GM18519 (cell line): ENCODE measurements at regions not wholly inside any gene's neighbourhood (a gene's known extent, or its start where the extent isn't known, plus 50 kb on each side); places are given as distances from the start of the nearest gene placed in this dataset.
"Not testable (repeated sequence)": the region's sequence is repeated elsewhere in the genome, so short reads cannot be mapped to it uniquely, and the experiment has no call there.

Experiments
- ATAC-seq: cut with Tn5 transposase; IDR thresholded peaks from one replicate; pipeline ENCODE4 v1.9.1; 2021; ENCODE audit warnings: mild to moderate bottlenecking, moderate library complexity; ENCODE audit not compliant: unreplicated experiment, low FRiP score

DNA sequence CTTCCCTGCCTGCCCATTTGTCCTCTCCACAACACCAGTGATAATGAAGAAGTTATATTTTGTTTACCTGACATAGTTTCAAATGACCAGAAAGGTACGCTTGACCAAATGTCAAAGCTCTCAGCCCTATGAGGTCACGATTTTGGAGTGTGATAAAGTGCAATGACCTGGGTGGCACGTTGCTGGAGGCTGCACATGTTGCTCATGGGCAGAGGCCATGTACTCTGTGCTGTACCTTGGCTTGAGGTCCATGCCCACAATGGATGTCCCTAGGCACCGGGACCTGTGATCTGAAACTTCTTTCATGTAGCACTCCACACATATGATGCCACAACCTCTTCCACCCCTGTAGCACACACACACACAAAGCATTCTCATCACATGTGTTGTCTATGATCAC, 164.0 kb upstream of the HEY2 start:
- no peak for ATAC-seq

DNA sequence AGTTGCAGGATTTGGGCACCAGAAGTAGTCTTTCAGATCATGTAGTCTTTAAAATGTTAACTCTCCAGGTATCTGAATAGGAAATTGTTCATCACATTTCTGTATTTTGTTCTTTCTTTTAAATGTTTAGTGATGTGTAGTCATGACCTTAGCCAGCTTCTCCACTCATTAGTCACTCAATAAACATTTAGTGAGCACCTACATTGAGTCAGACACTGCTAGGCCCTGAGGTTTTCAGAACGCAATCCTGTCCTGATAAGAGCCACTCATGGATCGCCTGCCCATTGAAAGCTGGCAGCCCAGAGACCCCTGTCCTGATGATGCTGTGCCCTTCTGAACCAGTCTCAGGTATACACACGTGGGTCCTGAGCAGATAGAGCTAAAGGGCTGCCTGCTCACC, 163.4 kb upstream of the HEY2 start:
- ATAC-seq, result no peak

DNA sequence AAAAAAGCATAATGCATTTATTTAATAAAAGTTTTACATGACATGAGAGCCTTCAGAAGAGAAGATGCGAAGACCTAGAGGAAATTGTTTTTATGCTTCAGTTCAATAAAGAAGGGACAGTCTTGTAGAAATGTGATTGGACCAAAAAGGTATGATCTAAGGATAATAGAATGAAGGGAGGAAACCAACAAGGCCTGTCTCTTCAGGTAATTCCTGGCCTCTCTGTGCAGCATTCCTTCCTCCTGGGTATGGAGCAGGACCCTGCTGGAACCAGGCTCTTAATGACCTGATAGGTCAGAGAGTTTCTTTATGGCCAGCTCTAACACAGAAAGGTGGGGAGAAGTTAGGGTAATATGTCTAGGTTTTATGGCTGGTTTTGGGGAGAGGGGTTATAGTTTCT, 162.8 kb upstream of the HEY2 start:
- no peak for ATAC-seq

DNA sequence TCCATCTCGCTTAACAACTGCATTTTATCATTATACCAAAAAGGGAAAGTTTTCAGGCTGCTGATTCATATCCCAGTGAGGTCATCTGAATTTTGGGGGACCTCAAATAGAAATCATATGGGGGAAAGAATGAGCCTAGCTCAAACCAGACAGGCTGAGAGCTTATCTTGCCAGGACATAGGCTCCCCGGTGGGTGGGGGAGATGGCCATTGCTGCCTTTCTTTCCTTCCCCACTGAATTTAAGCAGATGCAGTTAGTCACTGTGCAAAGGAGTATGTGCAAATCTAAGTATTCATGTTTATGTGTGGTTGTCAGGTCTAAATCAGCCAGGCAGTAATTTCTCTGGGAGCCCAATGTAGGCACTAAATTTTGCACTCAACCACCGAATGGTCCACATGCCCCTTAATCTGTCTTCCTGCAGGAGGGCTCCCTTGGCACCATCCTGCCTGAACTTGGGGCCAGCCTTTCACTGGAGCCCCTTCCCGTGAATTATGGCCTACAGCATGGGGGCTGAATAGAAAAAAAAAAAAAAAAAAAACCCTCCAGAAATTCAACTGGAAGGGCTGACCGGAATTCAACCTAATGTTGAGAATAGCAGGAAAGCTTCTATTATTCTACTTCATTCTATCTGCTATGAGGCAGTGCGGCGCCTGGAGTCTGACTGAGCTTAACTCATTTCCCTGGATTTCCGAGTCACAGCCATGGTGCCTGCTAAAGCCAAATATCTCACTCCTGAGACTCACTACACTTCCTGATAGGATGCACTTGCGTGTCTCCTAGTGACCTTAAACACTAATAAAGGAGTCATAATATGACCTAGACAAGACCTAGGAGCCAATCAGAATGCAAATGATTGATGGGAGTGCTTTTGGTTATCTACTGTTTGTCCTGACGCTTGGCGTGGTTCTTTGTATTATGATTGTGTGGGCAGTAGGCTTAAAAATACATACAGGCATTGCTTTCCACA, 161.5 kb upstream of the HEY2 start:
- ATAC-seq, result no peak

DNA sequence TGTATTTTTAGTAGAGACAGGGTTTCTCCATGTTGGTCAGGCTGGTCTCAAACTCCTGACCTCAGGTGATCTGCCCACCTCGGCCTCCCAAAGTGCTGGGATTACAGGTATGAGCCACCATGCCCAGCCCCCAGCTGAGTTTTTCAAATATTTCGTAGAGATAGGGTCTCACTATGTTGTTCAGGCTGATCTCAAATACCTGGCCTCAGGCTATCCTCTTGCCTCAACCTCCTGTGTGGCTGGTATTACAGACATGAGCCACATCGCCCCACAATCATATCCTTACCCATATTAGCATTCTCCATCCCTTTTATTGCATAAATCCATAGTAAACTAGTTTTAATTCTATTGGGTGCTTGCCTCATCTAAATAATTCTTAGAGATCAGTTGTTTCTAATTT, 157.6 kb upstream of the HEY2 start:
- ATAC-seq, result not testable (repeated sequence)

DNA sequence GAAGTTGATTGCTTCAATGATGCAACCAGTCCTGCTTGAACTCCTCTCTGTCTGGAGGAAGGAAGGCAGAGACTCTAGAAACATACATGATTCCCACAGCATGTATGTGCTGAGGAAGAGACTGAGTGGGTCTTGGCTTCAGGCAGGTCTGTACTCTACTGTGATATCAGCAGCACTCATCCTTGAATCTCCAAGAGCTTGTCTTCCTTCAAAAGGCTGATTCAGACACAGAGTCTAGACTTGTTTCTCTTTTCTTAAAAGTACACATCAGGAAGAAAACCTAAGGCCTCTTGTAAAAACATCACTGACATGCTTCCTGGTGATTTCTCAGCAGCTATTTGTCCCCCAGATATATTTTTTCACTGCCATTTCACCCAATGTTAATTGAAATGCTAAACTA, 155.7 kb upstream of the HEY2 start:
- ATAC-seq, result no peak

DNA sequence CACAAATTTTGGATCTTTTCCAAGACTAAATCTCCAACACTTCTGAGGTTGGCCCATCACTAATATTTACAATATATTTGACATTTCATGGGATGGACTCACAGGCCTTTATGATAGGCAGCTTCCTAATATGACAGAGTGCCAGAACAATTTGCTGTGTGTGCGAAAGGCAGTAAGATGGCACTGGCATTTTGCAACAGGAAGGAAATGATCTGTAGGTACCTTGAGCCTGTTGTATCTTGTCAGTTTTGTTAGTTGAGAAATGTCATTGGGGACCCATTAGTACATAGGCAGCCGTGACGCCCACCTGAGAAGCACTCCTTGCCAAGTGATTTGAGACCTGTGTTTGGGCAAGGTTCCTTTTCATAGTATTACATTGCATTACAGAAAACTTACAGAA, 153.4 kb upstream of the HEY2 start:
- ATAC-seq, result no peak

DNA sequence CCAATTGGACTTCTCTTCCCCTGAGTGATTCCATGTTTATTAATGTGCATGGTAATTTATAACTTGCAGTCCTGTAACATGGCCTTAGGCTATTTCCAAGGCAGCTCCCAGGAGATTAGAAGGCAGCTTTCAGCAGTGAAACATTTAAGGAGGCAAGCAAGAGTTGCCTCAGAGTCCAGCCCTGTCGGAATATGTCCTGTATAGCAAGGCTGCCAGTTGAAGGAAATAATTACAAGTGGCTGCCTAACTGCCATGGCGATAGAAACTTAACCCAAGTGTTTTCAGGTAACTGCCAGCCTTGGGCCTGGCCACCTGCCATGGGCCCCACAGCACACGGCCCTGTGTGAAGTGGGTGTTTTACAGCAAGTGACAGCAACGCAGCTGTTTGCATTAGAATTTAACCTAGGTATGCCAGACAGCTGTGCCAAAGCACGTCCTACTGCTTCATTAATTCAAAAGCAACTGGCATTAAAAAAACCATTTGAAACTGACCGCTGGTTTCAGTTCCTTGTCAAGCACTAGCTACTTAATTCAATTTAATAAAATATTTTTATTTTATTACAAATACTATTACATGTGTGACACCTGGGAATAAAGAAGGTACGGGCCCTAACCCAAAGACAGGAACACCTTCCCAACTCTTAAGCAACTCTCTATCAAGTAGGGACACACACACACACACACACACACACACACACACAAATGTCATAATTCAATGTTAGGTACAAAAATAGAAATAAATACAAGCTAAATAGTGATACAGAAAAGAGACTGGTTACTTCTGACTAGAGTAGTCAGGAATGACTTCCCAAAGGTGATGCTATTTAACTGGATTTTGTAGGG, 151.8 kb upstream of the HEY2 start:
- ATAC-seq, result no peak

DNA sequence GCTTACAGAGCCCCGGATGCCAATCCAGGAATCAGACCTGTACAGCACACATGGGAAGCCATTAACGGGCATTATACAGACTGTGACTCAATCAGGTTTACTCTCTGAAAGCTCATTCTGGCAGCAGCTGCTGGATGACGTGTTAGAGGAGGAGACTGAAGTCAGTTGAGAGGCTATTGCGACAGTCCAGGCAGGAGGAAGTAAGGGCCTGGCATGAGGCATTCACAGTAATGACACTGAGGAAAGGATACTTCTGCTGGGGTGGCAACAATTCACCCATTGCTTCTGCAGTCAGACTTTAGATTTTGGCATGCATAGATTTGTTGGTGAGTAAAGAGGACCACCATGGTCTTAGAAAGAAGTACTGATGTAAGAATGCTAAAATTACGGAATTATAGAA, 151.0 kb upstream of the HEY2 start:
- no peak for ATAC-seq

DNA sequence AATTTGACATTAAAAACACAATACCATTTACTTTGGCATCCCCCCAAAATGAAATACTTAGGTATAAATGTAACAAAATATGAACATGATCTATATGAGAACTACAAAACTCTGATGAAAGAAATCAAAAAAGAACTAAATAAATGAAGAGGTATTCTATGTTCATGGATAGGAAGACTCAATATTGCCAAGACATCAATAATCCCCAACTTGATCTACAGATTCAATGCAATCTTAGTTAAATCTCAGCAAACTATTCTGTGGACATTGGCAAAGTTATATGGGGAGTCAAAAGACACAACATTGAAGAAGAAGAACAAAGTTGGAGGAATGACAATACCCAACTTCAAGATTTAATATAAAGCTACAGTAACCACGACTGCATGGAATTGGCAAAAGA, 145.2 kb upstream of the HEY2 start:
- ATAC-seq, result no peak

DNA sequence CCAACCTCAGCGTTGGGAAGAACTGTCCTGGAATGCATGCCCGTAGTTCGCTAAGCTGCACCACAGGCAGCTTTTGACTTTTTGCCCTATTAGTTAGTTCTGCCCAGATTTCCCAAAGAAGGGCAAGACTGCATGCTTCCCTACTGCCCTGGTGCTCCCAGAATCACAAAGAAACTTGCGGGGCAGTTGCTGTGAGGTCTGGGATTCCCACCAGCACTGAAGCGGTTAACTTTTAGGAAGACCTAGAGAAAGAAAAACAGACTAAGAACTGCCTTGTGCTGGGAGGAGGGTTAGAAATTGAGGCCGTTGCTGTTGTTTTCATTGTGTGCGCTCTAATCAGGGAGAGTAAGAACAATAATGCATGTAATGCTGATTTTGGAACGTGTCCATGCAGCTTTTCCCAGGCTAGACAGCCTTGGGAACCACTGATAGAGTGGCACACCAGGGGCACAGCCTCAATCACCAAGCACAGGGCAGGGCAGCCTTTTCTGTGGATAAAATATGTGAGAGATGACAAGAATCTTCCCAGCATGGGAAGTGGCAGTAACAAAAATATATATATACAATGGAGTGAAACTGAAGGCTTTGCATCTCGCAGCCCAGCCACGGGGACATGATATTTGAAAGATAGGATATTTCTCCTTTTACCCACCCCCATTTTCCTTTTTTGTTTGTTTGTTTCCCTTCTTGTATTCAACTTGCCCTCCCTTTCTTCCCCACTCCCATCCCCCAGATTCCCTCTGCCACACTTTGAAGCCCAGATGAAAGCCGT, 137.7 kb upstream of the HEY2 start:
- no peak for ATAC-seq

DNA sequence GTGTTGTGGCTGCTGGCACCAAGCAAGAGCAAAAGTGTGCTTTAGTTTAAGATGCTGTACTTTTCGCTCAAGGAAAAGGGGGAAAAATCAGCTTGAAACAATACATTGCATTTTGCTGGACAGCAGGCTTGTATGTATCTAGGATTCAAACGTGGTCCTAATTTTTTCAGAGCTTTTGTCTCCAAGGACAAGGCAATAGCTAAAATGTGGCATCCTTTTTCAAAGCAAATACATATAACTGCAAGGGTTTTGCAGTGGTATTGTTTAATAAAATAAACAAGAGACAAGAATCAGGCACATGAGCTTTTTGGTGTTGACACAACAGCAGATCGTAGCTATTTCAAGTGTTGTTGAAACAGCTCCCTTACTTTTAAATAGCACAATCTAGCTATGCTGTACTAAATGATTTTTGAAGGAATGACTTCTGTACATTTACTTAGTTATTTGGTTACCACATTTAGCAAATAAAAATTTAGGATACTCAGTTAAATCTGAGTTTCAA, 137.0 kb upstream of the HEY2 start:
- ATAC-seq, result no peak

DNA sequence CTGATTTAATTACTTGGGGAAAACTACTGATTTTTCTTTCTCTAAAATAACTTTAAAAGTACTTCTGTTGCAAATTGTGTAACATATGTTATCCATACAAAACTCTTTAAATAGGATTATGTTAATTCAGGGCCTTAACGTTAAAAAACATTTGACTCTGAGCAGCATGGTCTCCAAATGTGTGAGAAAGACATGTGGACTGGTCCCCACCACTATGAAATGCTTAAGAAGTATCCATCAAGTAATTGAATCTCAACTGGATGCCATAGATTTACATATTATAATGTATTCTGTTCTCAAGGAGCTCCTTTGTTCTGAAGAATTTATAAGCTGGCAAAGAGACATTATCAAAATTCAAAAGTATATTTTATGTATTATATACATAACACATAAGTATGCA, 130.8 kb upstream of the HEY2 start:
- no peak for ATAC-seq

DNA sequence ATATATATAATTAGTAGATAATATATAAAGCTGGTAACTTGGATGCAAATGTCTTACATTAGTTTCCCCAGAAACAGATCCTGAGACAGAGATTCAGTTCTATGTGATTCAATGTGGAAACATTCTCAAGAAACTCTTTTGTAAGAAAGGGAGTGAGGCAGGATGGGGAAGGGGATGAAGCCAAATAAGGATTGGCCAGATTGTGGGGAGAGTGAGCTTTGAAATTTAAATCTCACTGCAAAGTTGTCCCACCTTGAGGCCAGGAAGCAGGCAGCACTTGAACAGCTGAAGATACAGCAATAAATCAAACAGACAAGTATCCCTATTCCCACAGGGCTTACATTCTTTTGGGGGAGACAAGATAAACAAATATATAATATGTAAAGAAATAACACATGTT, 126.3 kb upstream of the HEY2 start:
- no peak for ATAC-seq

DNA sequence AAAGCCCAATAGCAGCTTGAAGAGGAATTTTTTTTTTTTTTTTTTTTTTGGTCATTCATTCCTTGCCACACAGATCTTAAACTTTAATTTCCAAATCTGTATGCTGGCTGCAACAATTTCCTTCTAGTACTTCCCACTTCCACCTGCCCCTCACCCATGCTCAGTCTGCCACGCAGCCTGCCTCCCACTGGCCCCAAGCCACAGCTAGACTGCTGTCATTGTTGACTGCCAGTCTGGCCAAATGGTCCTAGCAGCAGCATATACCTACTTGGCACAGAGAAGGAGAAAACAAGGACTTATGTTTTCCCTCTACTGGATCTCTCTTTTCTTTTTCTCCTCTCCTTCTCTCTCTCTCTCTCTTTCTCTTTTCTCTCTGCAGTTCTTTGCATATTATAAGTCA, 118.3 kb upstream of the HEY2 start:
- no peak for ATAC-seq

DNA sequence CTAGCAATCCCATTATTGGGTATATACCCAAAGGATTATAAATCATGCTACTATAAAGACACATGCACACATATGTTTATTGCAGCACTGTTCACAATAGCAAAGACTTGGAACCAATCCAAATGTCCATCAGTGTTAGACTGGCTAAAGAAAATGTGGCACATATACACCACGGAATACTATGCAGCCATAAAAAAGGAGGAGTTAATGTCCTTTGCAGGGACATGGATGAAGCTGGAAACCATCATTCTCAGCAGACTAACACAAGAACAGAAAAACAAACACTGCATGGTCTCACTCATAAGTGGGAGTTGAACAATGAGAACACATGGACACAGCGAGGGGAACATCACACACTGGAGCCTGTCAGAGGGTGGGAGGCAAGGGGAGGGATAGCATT, 113.4 kb upstream of the HEY2 start:
- ATAC-seq, result not testable (repeated sequence)

DNA sequence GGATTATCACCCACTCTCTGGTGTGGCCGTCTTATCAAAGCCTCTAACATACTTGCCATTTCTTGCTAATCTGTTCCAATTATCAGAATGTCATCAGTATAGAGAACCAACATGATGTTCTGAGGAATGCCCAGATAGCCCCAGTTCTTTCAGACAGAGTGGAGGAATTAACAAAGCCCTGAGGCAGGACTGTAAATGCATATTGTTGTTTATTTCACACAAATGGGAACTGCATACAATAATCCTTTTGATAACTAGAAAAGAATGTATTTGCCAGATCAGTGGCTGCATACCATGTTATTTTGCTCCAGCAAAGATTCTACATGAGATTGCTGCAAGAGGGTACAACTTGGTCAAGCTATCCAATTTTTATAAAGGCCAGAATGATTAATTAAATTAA, 112.8 kb upstream of the HEY2 start:
- no peak for ATAC-seq

DNA sequence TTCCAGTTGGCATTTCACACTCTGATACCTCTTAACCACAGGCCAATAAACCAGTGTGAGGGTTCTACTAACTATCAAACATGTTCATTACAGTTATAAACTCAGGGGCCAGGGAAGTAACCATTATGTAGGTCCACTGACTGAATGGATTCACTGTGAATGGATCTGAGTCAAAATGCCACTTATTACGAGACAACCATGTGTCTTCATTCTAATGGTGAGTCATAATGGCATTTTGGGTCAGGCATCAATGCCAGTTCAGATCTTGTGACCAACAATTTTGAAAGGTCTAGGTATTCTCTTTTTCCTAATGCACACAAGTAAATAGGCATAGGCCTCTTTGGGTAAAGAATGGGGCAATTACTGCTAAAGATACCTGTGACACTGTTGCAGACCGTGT, 112.2 kb upstream of the HEY2 start:
- no peak for ATAC-seq

DNA sequence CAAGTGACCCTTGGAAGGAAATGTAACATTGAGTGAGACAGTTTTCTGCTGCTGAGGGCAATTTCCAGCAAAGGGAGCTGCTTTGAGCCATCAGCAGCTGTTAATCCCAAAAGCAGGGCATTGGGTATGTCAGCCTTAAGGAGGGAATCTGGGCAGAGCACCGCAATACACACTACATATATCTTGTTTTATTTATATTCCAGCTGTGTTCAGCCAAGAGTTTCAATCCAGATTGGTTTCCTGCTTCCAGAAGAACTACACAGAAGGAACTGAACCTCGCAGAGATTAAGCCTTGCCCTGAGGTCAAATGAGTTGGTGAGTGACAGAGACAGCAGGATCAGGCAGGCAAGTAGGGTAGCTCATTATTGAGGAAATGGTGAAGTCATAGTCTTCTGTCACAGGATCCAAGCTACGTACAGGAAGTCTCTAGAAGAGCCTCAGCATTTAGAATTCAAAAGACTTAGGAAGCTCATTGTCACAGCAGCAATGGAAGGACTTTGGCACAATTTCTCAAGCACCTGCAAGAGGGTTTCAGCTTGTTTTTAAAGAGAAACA, 109.9 kb upstream of the HEY2 start:
- ATAC-seq, result no peak

DNA sequence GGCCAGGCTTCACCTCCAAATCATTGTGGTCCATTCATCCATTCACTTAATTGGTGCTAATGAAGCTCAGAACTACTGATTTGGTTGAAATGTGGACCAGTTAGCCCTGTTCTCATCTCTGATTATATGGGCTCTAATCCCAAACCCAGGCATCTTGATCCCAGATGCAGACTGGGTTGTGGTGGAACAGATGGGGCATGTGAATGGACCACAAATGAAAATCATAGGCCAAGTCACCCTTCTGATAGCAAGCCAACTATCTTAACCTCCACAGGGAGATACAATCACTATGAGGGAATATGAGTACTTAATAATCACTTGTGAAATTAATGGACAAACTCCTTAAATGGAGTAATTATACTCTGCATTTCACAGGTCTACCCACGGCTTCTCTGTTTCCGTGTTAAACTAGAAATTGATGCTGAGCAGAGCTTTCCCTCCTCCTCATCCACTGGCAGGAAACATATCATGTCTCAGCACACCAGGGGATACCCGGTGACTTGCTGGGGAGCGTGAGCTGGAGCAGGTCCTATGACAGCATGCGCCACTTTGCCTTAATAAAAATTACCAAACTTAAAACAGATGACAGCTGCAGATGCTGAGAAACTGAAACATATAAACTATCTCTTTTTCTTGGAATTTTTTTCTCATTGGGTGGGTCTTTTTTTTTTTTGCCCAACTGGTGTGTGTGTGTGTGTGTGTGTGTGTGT, 108.8 kb upstream of the HEY2 start:
- ATAC-seq, result no peak
